ENCODE measurements at regions not wholly inside any gene's neighbourhood (a gene's known extent, or its start where the extent isn't known, plus 50 kb on each side); places are given as distances from the start of the nearest gene placed in this dataset.

GRCh38 chr3:15151166-15151565, 52.2 kb upstream of the RBSN start:
- DNase-seq: peak; percentile 64

- no peak for DNase-seq
These were observed 53.2 kb upstream of the RBSN start for GRCh38 chr3:15152184-15152583.

GRCh38 chr3:15153103-15153502, 52.9 kb upstream of the CAPN7 start:
- DNase-seq: no peak

- no peak for DNase-seq
These were observed 51.7 kb upstream of the CAPN7 start for GRCh38 chr3:15154326-15154725.

- DNase-seq: no peak
These were observed 50.1 kb upstream of the CAPN7 start for GRCh38 chr3:15155840-15156360.

Data from kidney glomerular epithelial cell (primary cell).